ENCODE measurements at regions not wholly inside any gene's neighbourhood (a gene's known extent, or its start where the extent isn't known, plus 50 kb on each side); places are given as distances from the start of the nearest gene placed in this dataset.

GRCh38 chr18:67615876-67616275 lies 99.4 kb upstream of the DSEL start:
- TF ChIP-seq CTCF (IDR thresholded peaks at IDR 0.05) (no peak), EZH2 (IDR thresholded peaks at IDR 0.05) (no peak)
